Epithelial cell of proximal tubule (primary cell): ENCODE measurements at regions not wholly inside any gene's neighbourhood (a gene's known extent, or its start where the extent isn't known, plus 50 kb on each side); places are given as distances from the start of the nearest gene placed in this dataset.
A peak's percentile ranks its signal among the peaks of the same experiment; 100 is the strongest.

Source experiments
- DNase-seq: peaks from one replicate; pipeline ENCODE4 v3.0.0-alpha.2; 2011; ENCODE audit warnings: low read depth
- H3K4me3 ChIP-seq: 2 replicates; pipeline ENCODE4 v1.5.1; 2011; ENCODE audit warnings: low read depth, mild to moderate bottlenecking, low read length
- CTCF ChIP-seq: conservative IDR thresholded peaks from 2 replicates; pipeline ENCODE4 v1.5.1; 2012; ENCODE audit warnings: low read depth, mild to moderate bottlenecking, low read length

- DNase-seq = no peak
- no peak for TF ChIP-seq CTCF
- H3K4me3 ChIP-seq = no peak overlapping the region
Measured at GRCh38 chr1:116201911-116202310, 90.7 kb downstream of the MAB21L3 start.

- DNase-seq = no peak
- peak; percentile 34 for TF ChIP-seq CTCF
- no peak overlapping the region for H3K4me3 ChIP-seq
Measured at GRCh38 chr1:116203181-116203723, 92.1 kb downstream of the MAB21L3 start.

GRCh38 chr1:116203920-116204319 is 92.7 kb downstream of the MAB21L3 start:
- no peak for DNase-seq
- H3K4me3 ChIP-seq = no peak overlapping the region
- TF ChIP-seq CTCF = no peak

- TF ChIP-seq CTCF = no peak
- no peak overlapping the region for H3K4me3 ChIP-seq
- DNase-seq = no peak
Measured at GRCh38 chr1:116205941-116206679, 94.9 kb downstream of the MAB21L3 start.

GRCh38 chr1:116207126-116207735 is 96.0 kb downstream of the MAB21L3 start:
- no peak overlapping the region for H3K4me3 ChIP-seq
- DNase-seq = no peak
- no peak for TF ChIP-seq CTCF

GRCh38 chr1:116208136-116208535 is 96.9 kb downstream of the MAB21L3 start:
- H3K4me3 ChIP-seq = no peak overlapping the region
- DNase-seq = no peak
- no peak for TF ChIP-seq CTCF
